ENCODE measurements at regions not wholly inside any gene's neighbourhood (a gene's known extent, or its start where the extent isn't known, plus 50 kb on each side); places are given as distances from the start of the nearest gene placed in this dataset.

DNA sequence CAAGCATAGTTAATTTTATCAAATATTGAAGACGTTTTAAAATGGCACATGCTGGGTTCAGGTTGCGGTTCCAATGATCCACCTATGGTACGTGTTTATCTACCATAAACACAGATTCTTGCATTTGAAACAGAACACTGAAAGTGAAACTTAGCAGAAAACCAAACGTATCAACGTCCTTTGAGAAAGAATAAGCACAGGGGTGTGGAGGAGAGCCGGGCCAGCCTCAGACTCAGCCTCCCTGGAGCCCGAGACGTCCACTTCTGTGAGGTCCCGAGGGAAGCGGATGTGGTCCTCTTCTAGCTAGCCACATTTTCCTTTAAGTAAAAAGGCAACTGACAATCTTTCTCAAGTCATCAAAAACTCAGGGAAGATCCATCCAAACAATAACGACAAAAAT, 195.9 kb downstream of the RTP5 start:
- no peak for TF ChIP-seq CTCF (conservative IDR thresholded peaks at IDR 0.05; ENCODE audit: low read length)
- TF ChIP-seq EZH2phosphoT487 (IDR thresholded peaks at IDR 0.05; ENCODE audit: borderline replicate concordance, low read depth, low read length): no peak
